GM23338 (cell line): ENCODE measurements at regions not wholly inside any gene's neighbourhood (a gene's known extent, or its start where the extent isn't known, plus 50 kb on each side); places are given as distances from the start of the nearest gene placed in this dataset.

Source experiments
- ATAC-seq: fragments of 200-7000 bp; cut with Tn5 transposase; 3 replicates; pipeline ENCODE4 v1.9.1; 2020
- DNase-seq: peaks from one replicate; pipeline ENCODE4 v3.0.0-alpha.2; 2015; ENCODE audit warnings: low spot score
- H2AFZ ChIP-seq: fragments of 200-600 bp; sonication (generic); 2 replicates; pipeline ENCODE4 v1.8.0; 2016; ENCODE audit warnings: antibody characterized with exemption, mild to moderate bottlenecking, moderate library complexity
- H3F3A ChIP-seq: fragments of 200-600 bp; sonication (generic); replicated peaks from 2 replicates; pipeline ENCODE4 v1.8.0; 2017; ENCODE audit warnings: antibody characterized with exemption, mixed run types, low read depth
- H3K27ac ChIP-seq: fragments of 200-600 bp; sonication (generic); 2 replicates; pipeline ENCODE4 v1.6.1; 2016; ENCODE audit warnings: low read depth
- H3K27me3 ChIP-seq: fragments of 200-600 bp; sonication (generic); 2 replicates; pipeline ENCODE4 v1.8.0; 2016; ENCODE audit warnings: mild to moderate bottlenecking, mixed run types, moderate library complexity; ENCODE audit not compliant: insufficient read depth
- H3K36me3 ChIP-seq: fragments of 200-600 bp; sonication (generic); 2 replicates; pipeline ENCODE4 v1.8.0; 2016; ENCODE audit warnings: mild to moderate bottlenecking; ENCODE audit not compliant: insufficient read depth
- H3K4me1 ChIP-seq: fragments of 200-600 bp; sonication (generic); 2 replicates; pipeline ENCODE4 v1.8.0; 2016; ENCODE audit warnings: mild to moderate bottlenecking, moderate library complexity; ENCODE audit not compliant: insufficient read depth
- H3K4me2 ChIP-seq: fragments of 200-600 bp; sonication (generic); 2 replicates; pipeline ENCODE4 v1.7.1; 2017; ENCODE audit warnings: mixed run types
- H3K4me3 ChIP-seq: fragments of 200-600 bp; sonication (generic); 2 replicates; pipeline ENCODE4 v1.6.1; 2016; ENCODE audit warnings: mixed run types
- H3K79me2 ChIP-seq: fragments of 200-600 bp; sonication (generic); replicated peaks from 2 replicates; pipeline ENCODE4 v1.8.0; 2017; ENCODE audit warnings: mild to moderate bottlenecking; ENCODE audit not compliant: insufficient read depth
- H3K9me2 ChIP-seq: fragments of 200-600 bp; sonication (generic); 2 replicates; pipeline ENCODE4 v1.8.0; 2017; ENCODE audit not compliant: insufficient read depth
- H4K20me1 ChIP-seq: fragments of 200-600 bp; sonication (generic); replicated peaks from 2 replicates; pipeline ENCODE4 v1.8.0; 2017; ENCODE audit warnings: mild to moderate bottlenecking; ENCODE audit not compliant: insufficient read depth
- H3K27ac Mint-ChIP-seq: 2 replicates; pipeline ENCODE4 v1.8.0; 2020; ENCODE audit warnings: inconsistent platforms, mild to moderate bottlenecking, moderate library complexity, mixed read lengths
- H3K27me3 Mint-ChIP-seq: 3 replicates; pipeline ENCODE4 v1.8.0; 2022; ENCODE audit warnings: low read depth, mild to moderate bottlenecking, moderate library complexity, mixed read lengths, inconsistent platforms; ENCODE audit not compliant: insufficient read depth, poor library complexity
- H3K36me3 Mint-ChIP-seq: 3 replicates; pipeline ENCODE4 v1.8.0; 2021; ENCODE audit warnings: low read depth, mild to moderate bottlenecking, inconsistent platforms, moderate library complexity, mixed read lengths
- H3K4me1 Mint-ChIP-seq: 3 replicates; pipeline ENCODE4 v1.8.0; 2020; ENCODE audit warnings: mild to moderate bottlenecking, inconsistent platforms, mixed read lengths
- H3K4me3 Mint-ChIP-seq: 3 replicates; pipeline ENCODE4 v1.8.0; 2021; ENCODE audit warnings: moderate library complexity, mild to moderate bottlenecking, inconsistent platforms, mixed read lengths
- H3K9me3 Mint-ChIP-seq: 3 replicates; pipeline ENCODE4 v1.8.0; 2020; ENCODE audit warnings: moderate library complexity, mild to moderate bottlenecking, inconsistent platforms, mixed read lengths
- CREB1 ChIP-seq: fragments of 250-450 bp; sonication (Bioruptor Pico); IDR thresholded peaks from 2 replicates; pipeline ENCODE4 v1.5.0; 2020; ENCODE audit warnings: low read depth, mild to moderate bottlenecking, moderate library complexity
- CTCF ChIP-seq, 2 experiments: fragments of 200-600 bp in 1 of 2; sonication (generic) in 1 of 2; conservative IDR thresholded peaks; 2 replicates each; pipeline versions ENCODE4 v1.5.1 to v1.6.1; 2016 to 2017; ENCODE audit warnings: antibody characterized with exemption in 2 of 2, low read depth in 2 of 2, mild to moderate bottlenecking in 2 of 2, moderate library complexity in 1 of 2
- ETS1 ChIP-seq: IDR thresholded peaks from 2 replicates; pipeline ENCODE4 v1.6.1; 2016; ENCODE audit warnings: antibody characterized with exemption
- EZH2 ChIP-seq: fragments of 200-600 bp; sonication (generic); IDR thresholded peaks from one replicate; pipeline ENCODE4 v1.8.0; 2017; ENCODE audit warnings: antibody characterized with exemption, mild to moderate bottlenecking, low read depth; ENCODE audit not compliant: unreplicated experiment
- EZH2phosphoT487 ChIP-seq: fragments of 200-600 bp; sonication (generic); IDR thresholded peaks from one replicate; pipeline ENCODE4 v1.8.1; 2018; ENCODE audit warnings: antibody characterized with exemption; ENCODE audit not compliant: unreplicated experiment
- JUNB ChIP-seq: IDR thresholded peaks from one replicate; pipeline ENCODE4 v1.6.1; 2016; ENCODE audit warnings: antibody characterized with exemption; ENCODE audit not compliant: unreplicated experiment
- NANOG ChIP-seq: IDR thresholded peaks from 2 replicates; pipeline ENCODE4 v1.6.1; 2016; ENCODE audit warnings: antibody characterized with exemption, borderline replicate concordance
- POLR2AphosphoS5 ChIP-seq: IDR thresholded peaks from 2 replicates; pipeline ENCODE4 v1.6.1; 2016; ENCODE audit warnings: antibody characterized with exemption, low read depth
- STAT1 ChIP-seq: IDR thresholded peaks from one replicate; pipeline ENCODE4 v1.6.1; 2016; ENCODE audit warnings: antibody characterized with exemption; ENCODE audit not compliant: unreplicated experiment
- ZNF114 ChIP-seq: fragments of 250-450 bp; sonication (Bioruptor Pico); IDR thresholded peaks from 2 replicates; pipeline ENCODE4 v1.5.0; 2020; ENCODE audit warnings: mild to moderate bottlenecking, moderate library complexity
- ZNF331 ChIP-seq: fragments of 250-450 bp; sonication (Bioruptor Pico); IDR thresholded peaks from 2 replicates; pipeline ENCODE4 v1.5.0; 2020; ENCODE audit warnings: low read depth, mild to moderate bottlenecking, moderate library complexity
- ZNF462 ChIP-seq: fragments of 250-450 bp; sonication (Bioruptor Pico); IDR thresholded peaks from 2 replicates; pipeline ENCODE4 v1.5.0; 2020; ENCODE audit warnings: mild to moderate bottlenecking, moderate library complexity
- TF ChIP-seq, protein P1 (sequence below): IDR thresholded peaks from one replicate; pipeline ENCODE4 v1.6.1; 2018; ENCODE audit warnings: antibody characterized with exemption; ENCODE audit not compliant: unreplicated experiment

DNA sequence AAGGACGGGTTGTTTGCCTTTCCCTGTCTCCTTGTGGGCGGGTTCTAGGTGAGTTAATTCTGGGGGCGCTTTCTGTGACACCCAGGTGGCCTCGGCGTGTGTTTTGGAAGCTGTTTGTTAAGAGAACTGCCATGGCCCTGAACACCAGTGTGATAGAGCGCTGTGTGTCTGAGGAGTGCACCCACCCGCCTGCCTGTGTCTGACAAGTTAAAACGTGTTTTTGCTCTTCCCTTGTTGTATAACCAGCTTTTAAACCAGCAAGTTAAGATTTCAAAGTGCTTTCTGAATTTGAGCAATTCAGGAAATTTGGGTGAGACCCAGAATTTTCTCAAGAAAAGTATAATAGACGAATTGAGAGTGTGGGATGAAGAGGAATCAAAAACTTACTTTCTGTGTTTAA, 55.2 kb upstream of the HGFAC start:
- Histone ChIP-seq H4K20me1 (no peaks in the 10 kb centered on the region), H3K27ac (0 out of 2 replicates have a peak overlapping the region, but pooled peaks have one; percentile 9), H3K79me2 (no peaks in the 10 kb centered on the region), H3K4me2 (no peak overlapping the region), H3K4me1 (peaks cover 42% of the 10 kb centered on the region), H3K36me3 (no peaks in the 10 kb centered on the region), H2AFZ (no peak overlapping the region), H3K9me2 (no peaks in the 10 kb centered on the region), H3K4me3 (no peak overlapping the region), H3K27me3 (no peaks in the 10 kb centered on the region), H3F3A (no peaks in the 10 kb centered on the region)
- ATAC-seq (no peak), DNase-seq (no peak)
- peaks cover 4% of the 10 kb centered on the region; the same call in 2 of the 3 replicates for H3K36me3 Mint-ChIP-seq
- TF ChIP-seq ZNF331 (no peak), CTCF (conservative IDR thresholded peaks at IDR 0.05; ENCODE audit: low read depth in 2 of 2) (no peak), ZNF114 (no peak), EZH2 (no peak), ETS1 (no peak), NANOG (no peak), CREB1 (CRISPR knock-in tag) (no peak), POLR2AphosphoS5 (no peak), JUNB (no peak), ZNF462 (CRISPR knock-in tag) (no peak), STAT1 (no peak), EZH2phosphoT487 (no peak)
- TF ChIP-seq, protein P1, sequence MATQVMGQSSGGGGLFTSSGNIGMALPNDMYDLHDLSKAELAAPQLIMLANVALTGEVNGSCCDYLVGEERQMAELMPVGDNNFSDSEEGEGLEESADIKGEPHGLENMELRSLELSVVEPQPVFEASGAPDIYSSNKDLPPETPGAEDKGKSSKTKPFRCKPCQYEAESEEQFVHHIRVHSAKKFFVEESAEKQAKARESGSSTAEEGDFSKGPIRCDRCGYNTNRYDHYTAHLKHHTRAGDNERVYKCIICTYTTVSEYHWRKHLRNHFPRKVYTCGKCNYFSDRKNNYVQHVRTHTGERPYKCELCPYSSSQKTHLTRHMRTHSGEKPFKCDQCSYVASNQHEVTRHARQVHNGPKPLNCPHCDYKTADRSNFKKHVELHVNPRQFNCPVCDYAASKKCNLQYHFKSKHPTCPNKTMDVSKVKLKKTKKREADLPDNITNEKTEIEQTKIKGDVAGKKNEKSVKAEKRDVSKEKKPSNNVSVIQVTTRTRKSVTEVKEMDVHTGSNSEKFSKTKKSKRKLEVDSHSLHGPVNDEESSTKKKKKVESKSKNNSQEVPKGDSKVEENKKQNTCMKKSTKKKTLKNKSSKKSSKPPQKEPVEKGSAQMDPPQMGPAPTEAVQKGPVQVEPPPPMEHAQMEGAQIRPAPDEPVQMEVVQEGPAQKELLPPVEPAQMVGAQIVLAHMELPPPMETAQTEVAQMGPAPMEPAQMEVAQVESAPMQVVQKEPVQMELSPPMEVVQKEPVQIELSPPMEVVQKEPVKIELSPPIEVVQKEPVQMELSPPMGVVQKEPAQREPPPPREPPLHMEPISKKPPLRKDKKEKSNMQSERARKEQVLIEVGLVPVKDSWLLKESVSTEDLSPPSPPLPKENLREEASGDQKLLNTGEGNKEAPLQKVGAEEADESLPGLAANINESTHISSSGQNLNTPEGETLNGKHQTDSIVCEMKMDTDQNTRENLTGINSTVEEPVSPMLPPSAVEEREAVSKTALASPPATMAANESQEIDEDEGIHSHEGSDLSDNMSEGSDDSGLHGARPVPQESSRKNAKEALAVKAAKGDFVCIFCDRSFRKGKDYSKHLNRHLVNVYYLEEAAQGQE: no peak
- no peak overlapping the region for H3K4me3 Mint-ChIP-seq
- H3K27me3 Mint-ChIP-seq: peaks cover 14% of the 10 kb centered on the region
- H3K27ac Mint-ChIP-seq: no peak overlapping the region
- peaks cover 8% of the 10 kb centered on the region for H3K9me3 Mint-ChIP-seq
- peaks cover 61% of the 10 kb centered on the region for H3K4me1 Mint-ChIP-seq
